HUES48 (cell line): ENCODE measurements at regions not wholly inside any gene's neighbourhood (a gene's known extent, or its start where the extent isn't known, plus 50 kb on each side); places are given as distances from the start of the nearest gene placed in this dataset.

ENCODE experiments used
- H3K27ac ChIP-seq: one replicate; pipeline ENCODE4 v1.7.0; 2013; ENCODE audit warnings: low read depth, low read length, inconsistent platforms
- H3K27me3 ChIP-seq: 2 replicates; pipeline ENCODE4 v1.6.1; 2013; ENCODE audit warnings: mild to moderate bottlenecking, low read length; ENCODE audit not compliant: control insufficient read depth, insufficient read depth
- H3K36me3 ChIP-seq: 2 replicates; pipeline ENCODE4 v1.6.1; 2013; ENCODE audit warnings: low read length; ENCODE audit not compliant: control insufficient read depth, insufficient read depth
- H3K4me1 ChIP-seq: 2 replicates; pipeline ENCODE4 v1.6.1; 2013; ENCODE audit warnings: mild to moderate bottlenecking, low read length; ENCODE audit not compliant: control insufficient read depth, insufficient read depth
- H3K4me3 ChIP-seq: 2 replicates; pipeline ENCODE4 v1.5.1; 2013; ENCODE audit warnings: mild to moderate bottlenecking, low read depth, low read length
- H3K9ac ChIP-seq: 2 replicates; pipeline ENCODE4 v1.6.1; 2013; ENCODE audit warnings: mild to moderate bottlenecking, low read depth, low read length, moderate library complexity
- H3K9me3 ChIP-seq: 2 replicates; pipeline ENCODE4 v1.6.1; 2013; ENCODE audit warnings: low read length; ENCODE audit not compliant: control insufficient read depth, insufficient read depth

DNA sequence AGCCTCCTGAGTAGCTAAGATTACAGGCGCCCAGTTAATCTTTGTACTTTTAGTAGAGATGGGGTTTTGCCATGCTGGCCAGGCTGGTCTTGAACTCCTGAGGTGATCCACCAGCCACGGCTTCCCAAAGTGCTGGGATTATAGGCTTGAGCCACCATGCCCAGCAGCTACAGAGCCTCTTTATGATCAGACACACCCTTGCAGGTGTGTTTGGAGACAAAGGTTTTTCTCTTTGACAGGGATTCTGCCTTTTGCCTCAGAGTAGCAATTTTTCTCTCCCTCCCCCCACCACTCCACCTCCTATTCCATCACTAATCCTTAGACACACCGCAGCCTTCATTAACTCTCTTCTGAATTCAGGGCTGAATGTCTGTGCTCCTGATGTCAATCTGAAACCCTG is 152.2 kb upstream of the NFIA start:
- no peak overlapping the region for H3K27ac ChIP-seq
- no peaks in the 10 kb centered on the region for H3K36me3 ChIP-seq
- H3K4me3 ChIP-seq: no peak overlapping the region
- H3K9ac ChIP-seq: no peak overlapping the region
- no peaks in the 10 kb centered on the region for H3K9me3 ChIP-seq
- no peaks in the 10 kb centered on the region for H3K27me3 ChIP-seq
- peaks cover 4% of the 10 kb centered on the region; the same call in 1 of the 2 replicates for H3K4me1 ChIP-seq

DNA sequence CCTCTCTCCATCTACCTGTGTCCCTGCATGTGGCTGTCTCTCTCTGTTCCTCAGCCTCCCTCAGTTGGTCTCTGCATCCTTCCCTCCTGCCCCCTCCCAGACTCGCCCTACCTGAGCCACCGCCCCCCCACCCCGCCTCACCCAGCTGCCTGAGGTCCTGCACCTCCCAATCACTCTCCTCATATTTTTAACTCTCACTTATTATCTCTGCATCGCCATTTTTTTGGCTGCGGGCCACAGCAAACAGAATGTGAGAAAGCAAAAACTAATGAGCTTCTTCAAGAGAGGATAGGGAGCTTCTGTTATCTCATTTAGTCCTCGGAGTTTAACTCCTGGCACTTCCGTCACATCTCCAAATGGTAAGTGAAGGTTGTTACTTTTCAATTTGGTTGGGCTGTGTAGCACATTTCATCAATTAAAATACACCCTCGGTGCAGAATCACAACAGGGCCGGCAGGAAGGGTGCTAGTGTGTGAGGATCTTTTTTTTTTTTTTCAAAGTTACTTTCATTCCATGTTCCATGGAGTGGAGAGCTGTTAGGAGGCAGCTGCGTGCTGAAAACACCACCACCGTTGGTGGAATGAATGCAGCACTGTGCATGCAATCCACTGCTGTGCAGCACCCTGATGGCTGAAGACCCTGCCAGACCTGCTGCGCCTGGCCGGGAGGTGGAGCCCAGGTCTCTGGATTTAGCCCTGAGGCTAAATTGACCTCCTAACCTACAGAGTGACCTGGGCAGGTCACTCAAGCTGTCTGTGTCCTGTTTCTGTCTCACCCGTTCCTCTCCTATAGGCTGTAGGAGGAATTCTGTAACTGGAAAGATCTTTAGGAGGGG is 157.2 kb upstream of the NFIA start:
- no peak overlapping the region for H3K9ac ChIP-seq
- H3K9me3 ChIP-seq: no peaks in the 10 kb centered on the region
- H3K36me3 ChIP-seq: no peaks in the 10 kb centered on the region
- H3K27ac ChIP-seq: no peak overlapping the region
- H3K4me3 ChIP-seq: no peak overlapping the region
- no peaks in the 10 kb centered on the region for H3K27me3 ChIP-seq
- H3K4me1 ChIP-seq: peaks cover 4% of the 10 kb centered on the region

GRCh38 chr1:60924165-60924564 is 158.2 kb upstream of the NFIA start:
- H3K9ac ChIP-seq: no peak overlapping the region
- no peaks in the 10 kb centered on the region for H3K36me3 ChIP-seq
- peaks cover 2% of the 10 kb centered on the region; the same call in 1 of the 2 replicates for H3K4me1 ChIP-seq
- H3K27me3 ChIP-seq: no peaks in the 10 kb centered on the region
- H3K4me3 ChIP-seq: no peak overlapping the region
- H3K9me3 ChIP-seq: no peaks in the 10 kb centered on the region
- H3K27ac ChIP-seq: no peak overlapping the region

- Histone ChIP-seq H3K4me1 (peaks cover 2% of the 10 kb centered on the region; the same call in 1 of the 2 replicates), H3K36me3 (no peaks in the 10 kb centered on the region), H3K27ac (no peak overlapping the region), H3K27me3 (no peaks in the 10 kb centered on the region), H3K9me3 (no peaks in the 10 kb centered on the region), H3K9ac (no peak overlapping the region), H3K4me3 (no peak overlapping the region)
Observed at GRCh38 chr1:60923389-60924087, 158.8 kb upstream of the NFIA start.

DNA sequence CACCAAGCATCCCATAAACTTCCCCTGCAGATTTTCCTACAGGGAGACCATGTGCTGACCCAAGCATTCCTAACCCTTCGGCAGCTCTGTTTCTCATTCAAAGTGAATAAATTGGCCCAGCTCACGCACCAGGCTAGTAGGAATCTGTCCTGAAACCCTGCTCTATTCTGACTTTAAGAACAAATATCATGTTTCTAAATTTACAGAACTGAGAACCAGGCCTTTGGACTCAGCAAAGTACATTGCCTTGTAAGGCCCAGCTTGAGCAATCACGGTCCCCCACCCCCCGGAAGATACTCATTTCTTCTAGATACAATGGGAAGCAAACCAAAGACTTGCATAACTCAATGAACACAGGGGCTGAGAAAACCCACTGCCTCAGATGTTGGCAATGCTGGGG is 160.1 kb upstream of the NFIA start:
- no peaks in the 10 kb centered on the region for H3K9me3 ChIP-seq
- peaks cover 2% of the 10 kb centered on the region; the same call in 1 of the 2 replicates for H3K4me1 ChIP-seq
- H3K4me3 ChIP-seq: no peak overlapping the region
- H3K36me3 ChIP-seq: no peaks in the 10 kb centered on the region
- no peaks in the 10 kb centered on the region for H3K27me3 ChIP-seq
- H3K9ac ChIP-seq: no peak overlapping the region
- no peak overlapping the region for H3K27ac ChIP-seq

DNA sequence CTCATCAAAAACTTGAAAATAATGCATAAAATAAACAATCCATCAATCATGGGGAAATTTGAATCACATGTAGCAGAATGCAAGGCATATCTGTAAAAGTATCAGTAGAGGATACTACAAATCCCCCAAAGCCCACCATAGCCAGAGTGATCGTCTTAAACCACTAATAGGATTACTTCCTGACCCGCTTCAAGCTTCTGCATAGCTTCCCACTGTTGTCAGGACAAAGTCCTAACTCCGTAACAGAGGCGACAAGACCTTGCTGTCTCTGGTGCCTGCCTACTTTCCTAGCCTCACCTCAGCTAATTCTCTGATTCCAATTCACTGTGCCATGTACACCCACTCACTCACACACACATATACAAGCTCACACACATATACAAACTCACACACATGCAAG is 161.2 kb upstream of the NFIA start:
- H3K27me3 ChIP-seq: no peaks in the 10 kb centered on the region
- peaks cover 2% of the 10 kb centered on the region; the same call in 1 of the 2 replicates for H3K4me1 ChIP-seq
- H3K9ac ChIP-seq: no peak overlapping the region
- no peak overlapping the region for H3K4me3 ChIP-seq
- no peaks in the 10 kb centered on the region for H3K9me3 ChIP-seq
- no peaks in the 10 kb centered on the region for H3K36me3 ChIP-seq
- no peak overlapping the region for H3K27ac ChIP-seq

DNA sequence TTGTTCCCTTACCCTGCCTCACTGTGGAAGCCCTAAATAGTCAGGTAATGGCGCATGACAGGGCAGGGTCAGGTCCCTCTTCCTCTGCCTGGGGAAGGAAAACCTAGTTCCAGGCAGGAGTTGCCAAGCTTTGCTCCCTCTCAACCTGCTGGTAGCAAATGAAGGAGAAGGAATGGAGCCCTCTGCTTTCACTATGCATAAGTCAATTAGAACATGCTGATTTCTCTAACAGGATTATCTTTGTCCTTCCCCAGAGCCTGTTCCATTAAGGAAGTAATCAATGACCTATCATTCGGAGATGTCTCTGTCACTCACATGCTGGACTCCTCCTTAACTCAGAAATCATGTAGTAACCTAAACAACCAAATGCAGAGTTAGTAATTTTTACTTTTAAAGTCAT is 161.8 kb upstream of the NFIA start:
- peaks cover 2% of the 10 kb centered on the region; the same call in 1 of the 2 replicates for H3K4me1 ChIP-seq
- no peak overlapping the region for H3K9ac ChIP-seq
- no peak overlapping the region for H3K4me3 ChIP-seq
- no peak overlapping the region for H3K27ac ChIP-seq
- no peaks in the 10 kb centered on the region for H3K9me3 ChIP-seq
- H3K36me3 ChIP-seq: no peaks in the 10 kb centered on the region
- H3K27me3 ChIP-seq: no peaks in the 10 kb centered on the region

GRCh38 chr1:60918867-60919266 is 163.5 kb upstream of the NFIA start:
- Histone ChIP-seq H3K9me3 (no peaks in the 10 kb centered on the region), H3K9ac (no peak overlapping the region), H3K27me3 (no peaks in the 10 kb centered on the region), H3K4me3 (no peak overlapping the region), H3K36me3 (no peaks in the 10 kb centered on the region), H3K4me1 (peaks cover 2% of the 10 kb centered on the region; the same call in 1 of the 2 replicates), H3K27ac (no peak overlapping the region)

- no peak overlapping the region for H3K27ac ChIP-seq
- H3K9me3 ChIP-seq: no peaks in the 10 kb centered on the region
- H3K27me3 ChIP-seq: no peaks in the 10 kb centered on the region
- H3K9ac ChIP-seq: no peak overlapping the region
- H3K36me3 ChIP-seq: no peaks in the 10 kb centered on the region
- peaks cover 9% of the 10 kb centered on the region for H3K4me1 ChIP-seq
- H3K4me3 ChIP-seq: no peak overlapping the region
Observed at GRCh38 chr1:60916906-60917305, 165.5 kb upstream of the NFIA start.

GRCh38 chr1:60916199-60916598 is 166.2 kb upstream of the NFIA start:
- Histone ChIP-seq H3K9ac (no peak overlapping the region), H3K4me1 (peaks cover 13% of the 10 kb centered on the region), H3K27ac (no peak overlapping the region), H3K27me3 (no peaks in the 10 kb centered on the region), H3K4me3 (no peak overlapping the region), H3K9me3 (no peaks in the 10 kb centered on the region), H3K36me3 (no peaks in the 10 kb centered on the region)

- H3K4me1 ChIP-seq: peaks cover 11% of the 10 kb centered on the region
- no peaks in the 10 kb centered on the region for H3K9me3 ChIP-seq
- no peaks in the 10 kb centered on the region for H3K36me3 ChIP-seq
- H3K27me3 ChIP-seq: no peaks in the 10 kb centered on the region
- no peak overlapping the region for H3K4me3 ChIP-seq
- no peak overlapping the region for H3K27ac ChIP-seq
- no peak overlapping the region for H3K9ac ChIP-seq
Observed at GRCh38 chr1:60915441-60915840, 166.9 kb upstream of the NFIA start.
